ENCODE measurements at regions not wholly inside any gene's neighbourhood (a gene's known extent, or its start where the extent isn't known, plus 50 kb on each side); places are given as distances from the start of the nearest gene placed in this dataset.

DNA sequence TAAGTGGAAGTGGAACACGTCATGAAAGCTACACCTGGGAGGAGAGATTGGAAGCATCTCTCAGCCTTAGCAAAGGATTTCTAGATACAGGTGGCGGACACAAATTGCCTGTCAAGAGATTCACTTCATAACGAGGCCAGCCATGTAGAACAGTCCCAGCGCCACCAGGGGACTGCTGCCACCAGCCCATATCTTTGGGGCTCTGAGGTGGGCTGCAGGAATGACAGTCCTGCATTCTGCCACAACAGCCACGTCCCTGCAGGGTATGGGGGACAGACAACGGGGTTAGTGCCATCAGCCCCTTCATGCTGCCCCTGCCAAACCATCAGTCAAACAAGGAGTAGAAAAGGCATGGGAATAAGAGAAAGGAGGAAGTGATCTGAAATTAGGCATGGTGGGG lies 81.2 kb upstream of the SASH1 start:
- TF ChIP-seq POLR2AphosphoS5 (IDR thresholded peaks at IDR 0.05; ENCODE audit: low read depth, low read length) (no peak), TEAD4 (IDR thresholded peaks at IDR 0.05; ENCODE audit: low read depth, low read length) (no peak), ZNF274 (IDR thresholded peaks at IDR 0.05; ENCODE audit: borderline replicate concordance, extremely low read depth, low read length) (no peak), YY1 (IDR thresholded peaks at IDR 0.05; ENCODE audit: low read depth, low read length) (no peak), JUN (IDR thresholded peaks at IDR 0.05; ENCODE audit: low read depth, low read length) (no peak), TBP (IDR thresholded peaks at IDR 0.05; ENCODE audit: low read depth, low read length) (no peak)
- TF ChIP-seq, protein P1, sequence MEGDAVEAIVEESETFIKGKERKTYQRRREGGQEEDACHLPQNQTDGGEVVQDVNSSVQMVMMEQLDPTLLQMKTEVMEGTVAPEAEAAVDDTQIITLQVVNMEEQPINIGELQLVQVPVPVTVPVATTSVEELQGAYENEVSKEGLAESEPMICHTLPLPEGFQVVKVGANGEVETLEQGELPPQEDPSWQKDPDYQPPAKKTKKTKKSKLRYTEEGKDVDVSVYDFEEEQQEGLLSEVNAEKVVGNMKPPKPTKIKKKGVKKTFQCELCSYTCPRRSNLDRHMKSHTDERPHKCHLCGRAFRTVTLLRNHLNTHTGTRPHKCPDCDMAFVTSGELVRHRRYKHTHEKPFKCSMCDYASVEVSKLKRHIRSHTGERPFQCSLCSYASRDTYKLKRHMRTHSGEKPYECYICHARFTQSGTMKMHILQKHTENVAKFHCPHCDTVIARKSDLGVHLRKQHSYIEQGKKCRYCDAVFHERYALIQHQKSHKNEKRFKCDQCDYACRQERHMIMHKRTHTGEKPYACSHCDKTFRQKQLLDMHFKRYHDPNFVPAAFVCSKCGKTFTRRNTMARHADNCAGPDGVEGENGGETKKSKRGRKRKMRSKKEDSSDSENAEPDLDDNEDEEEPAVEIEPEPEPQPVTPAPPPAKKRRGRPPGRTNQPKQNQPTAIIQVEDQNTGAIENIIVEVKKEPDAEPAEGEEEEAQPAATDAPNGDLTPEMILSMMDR (IDR thresholded peaks at IDR 0.05; ENCODE audit: control extremely low read depth in 1 of 3, insufficient read depth in 1 of 3, low read depth in 1 of 3, low read length in 3 of 3), result peak in 1 of 3 experiments; percentile 14; a peak in 1 of 4 replicates
- TF ChIP-seq, protein P2, sequence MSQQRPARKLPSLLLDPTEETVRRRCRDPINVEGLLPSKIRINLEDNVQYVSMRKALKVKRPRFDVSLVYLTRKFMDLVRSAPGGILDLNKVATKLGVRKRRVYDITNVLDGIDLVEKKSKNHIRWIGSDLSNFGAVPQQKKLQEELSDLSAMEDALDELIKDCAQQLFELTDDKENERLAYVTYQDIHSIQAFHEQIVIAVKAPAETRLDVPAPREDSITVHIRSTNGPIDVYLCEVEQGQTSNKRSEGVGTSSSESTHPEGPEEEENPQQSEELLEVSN (IDR thresholded peaks at IDR 0.05), result no peak

All from H1 (cell line).